Aorta (tissue), 5 donors: ENCODE measurements at regions not wholly inside any gene's neighbourhood (a gene's known extent, or its start where the extent isn't known, plus 50 kb on each side); places are given as distances from the start of the nearest gene placed in this dataset.

ENCODE experiments used
- ATAC-seq: fragments of 200-7000 bp; cut with Tn5 transposase; one replicate; pipeline ENCODE4 v1.9.1; 2022; ENCODE audit warnings: moderate library complexity; ENCODE audit not compliant: low FRiP score
- DNase-seq, 2 donors: peaks; one replicate each; pipeline ENCODE4 v3.0.0-alpha.2; 2020
- H3K27ac ChIP-seq, 2 donors: one replicate each; pipeline ENCODE4 v1.5.1; 2013; ENCODE audit warnings: low read length in 2 of 2, mild to moderate bottlenecking in 2 of 2, moderate library complexity in 2 of 2, control low read depth in 1 of 2, inconsistent platforms in 1 of 2, low read depth in 1 of 2
- H3K27me3 ChIP-seq, 2 donors: one replicate each; pipeline ENCODE4 v1.6.1; 2013; ENCODE audit warnings: control low read depth in 1 of 2, low read length in 1 of 2, mild to moderate bottlenecking in 1 of 2, moderate library complexity in 1 of 2; ENCODE audit not compliant: insufficient read depth in 2 of 2, control insufficient read depth in 1 of 2
- H3K36me3 ChIP-seq, 2 donors: one replicate each; pipeline ENCODE4 v1.6.1; 2013; ENCODE audit warnings: control low read depth in 1 of 2, low read length in 1 of 2, mild to moderate bottlenecking in 1 of 2; ENCODE audit not compliant: insufficient read depth in 2 of 2, control insufficient read depth in 1 of 2
- H3K4me1 ChIP-seq, 2 donors: one replicate each; pipeline ENCODE4 v1.6.1; 2013; ENCODE audit warnings: low read length in 2 of 2, control low read depth in 1 of 2, mild to moderate bottlenecking in 1 of 2, moderate library complexity in 1 of 2; ENCODE audit not compliant: insufficient read depth in 2 of 2, control insufficient read depth in 1 of 2
- H3K4me3 ChIP-seq, 2 donors: one replicate each; pipeline ENCODE4 v1.5.1; 2013; ENCODE audit warnings: low read length in 2 of 2, control low read depth in 1 of 2, mild to moderate bottlenecking in 1 of 2
- H3K9me3 ChIP-seq: one replicate; pipeline ENCODE4 v1.6.1; 2013; ENCODE audit warnings: mild to moderate bottlenecking, low read length; ENCODE audit not compliant: control insufficient read depth
- WGBS, 2 donors: extraction: QIAGEN DNeasy Blood & Tissue Kit; methylation state at CpG; one replicate each; pipeline ENCODE4 v1.1.7; 2013; 5-methylcytosine and 5-hydroxymethylcytosine counted together
- intact Hi-C, 2 donors: fragments of 100-400 bp; cut with DNase I; formaldehyde crosslinking; loops; one replicate each; pipeline versions ENCODE4 v1.14.2 to v1.15.0; 2022
- donor health status: healthy with polysubstance abuse.
- donor health status: Bipolar disorder and iron deficiency.
- donor health status: DM: no; HTN: no; CAD: no.
- donor health status: DM: no; HTN: no; CAD: no.
- donor health status: DM: yes; HTN: yes; CAD: no.

DNA sequence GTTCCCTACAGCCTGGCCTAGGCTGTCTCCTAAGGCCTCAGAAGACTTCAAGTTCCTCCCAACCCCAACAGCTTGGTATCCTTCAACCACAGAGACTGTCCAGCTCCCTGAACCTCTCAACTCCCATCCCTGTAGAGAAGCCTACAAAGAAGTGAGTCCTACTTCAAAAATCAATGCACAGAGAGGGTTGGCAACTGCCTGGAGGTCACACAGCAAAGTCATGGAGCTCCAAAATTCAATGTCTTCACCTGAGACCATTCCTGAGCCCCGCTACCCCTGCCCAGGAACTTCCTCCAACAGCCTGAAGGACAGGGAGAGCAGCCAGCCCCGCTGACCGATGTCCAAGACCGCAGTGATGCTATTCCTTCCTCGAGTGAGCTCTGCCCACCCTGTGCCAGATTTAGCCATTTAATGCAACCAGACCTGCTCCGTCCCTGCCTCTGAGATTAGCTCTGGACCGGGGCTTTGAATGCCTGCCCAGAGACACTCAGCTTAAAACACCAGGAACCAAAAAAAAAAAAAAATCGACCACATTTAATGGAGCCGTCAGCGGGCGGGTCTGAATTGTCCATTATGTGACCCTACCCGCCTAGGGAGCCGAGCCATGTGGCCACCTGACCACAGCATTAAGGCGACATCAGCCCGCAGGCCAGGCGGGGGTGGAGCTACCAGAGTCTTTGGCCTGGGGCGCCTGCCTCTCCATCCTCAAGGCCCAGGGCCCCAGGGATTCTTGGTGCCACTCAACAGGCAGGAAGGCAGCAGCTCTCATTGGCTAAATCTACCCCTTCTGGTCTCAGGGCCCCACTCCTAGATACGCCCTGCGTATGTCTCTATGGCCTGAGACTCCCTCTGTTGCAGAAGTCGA lies 148.6 kb downstream of the SYF2 start:
- Histone ChIP-seq H3K9me3 (no peaks in the 10 kb centered on the region), H3K27ac (no peak overlapping the region), H3K36me3 (no peaks in the 10 kb centered on the region), H3K4me1 (no peaks in the 10 kb centered on the region), H3K4me3 (no peak overlapping the region), H3K27me3 (no peaks in the 10 kb centered on the region)
- DNase-seq = peak; percentile 24 to 40
- ATAC-seq = no peak
- 66 to 73% methylated on average over 20 of the region's 20 CpGs for WGBS, 2 donors
- intact Hi-C loops = no loop called here

DNA sequence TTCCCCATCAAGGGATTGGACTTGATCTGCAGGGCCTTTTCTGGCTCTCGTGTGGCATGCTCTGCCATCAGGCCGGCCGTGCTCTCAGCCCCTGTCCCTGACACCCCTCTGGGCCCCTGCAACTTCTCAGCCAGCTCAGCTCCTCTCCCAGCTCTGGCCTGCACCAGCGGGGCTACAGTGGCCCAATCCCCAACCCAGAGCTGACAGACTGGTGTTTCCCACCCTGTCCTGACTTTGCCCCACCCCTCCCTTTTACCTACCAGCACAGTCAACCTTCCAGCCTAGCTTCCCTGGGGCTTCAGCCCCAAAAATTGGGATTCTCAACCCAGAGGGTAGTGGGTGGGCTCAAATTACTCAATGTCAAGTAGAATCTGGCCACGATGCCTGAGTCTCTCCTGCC lies 149.3 kb downstream of the SYF2 start:
- Histone ChIP-seq H3K27ac (no peak overlapping the region), H3K4me3 (no peak overlapping the region), H3K36me3 (no peaks in the 10 kb centered on the region), H3K9me3 (no peaks in the 10 kb centered on the region), H3K27me3 (no peaks in the 10 kb centered on the region), H3K4me1 (no peaks in the 10 kb centered on the region)
- peak in 1 of 2 donors; percentile 21 for DNase-seq
- no peak for ATAC-seq
- intact Hi-C loops = no loop called here
- WGBS, 2 donors = 87 to 91% methylated on average over 5 of the region's 5 CpGs

GRCh38 chr1:25082216-25082899 lies 149.9 kb downstream of the SYF2 start:
- Histone ChIP-seq H3K27me3 (no peaks in the 10 kb centered on the region), H3K9me3 (no peaks in the 10 kb centered on the region), H3K27ac (no peak overlapping the region), H3K4me3 (no peak overlapping the region), H3K4me1 (no peaks in the 10 kb centered on the region), H3K36me3 (no peaks in the 10 kb centered on the region)
- peak in 1 of 2 donors; percentile 58 for DNase-seq
- intact Hi-C loops = no loop called here
- ATAC-seq = no peak
- 84 to 89% methylated on average over 25 of the region's 25 CpGs for WGBS, 2 donors

GRCh38 chr1:25081496-25081895 lies 150.8 kb downstream of the SYF2 start:
- intact Hi-C loops = no loop called here
- Histone ChIP-seq H3K27ac (no peak overlapping the region), H3K4me1 (no peaks in the 10 kb centered on the region), H3K9me3 (no peaks in the 10 kb centered on the region), H3K36me3 (no peaks in the 10 kb centered on the region), H3K27me3 (no peaks in the 10 kb centered on the region), H3K4me3 (no peak overlapping the region)
- no peak for ATAC-seq
- WGBS, 2 donors = 91 to 95% methylated on average over 2 of the region's 2 CpGs
- DNase-seq = peak in 1 of 2 donors; percentile 43

GRCh38 chr1:25080294-25081209 lies 150.5 kb upstream of the RUNX3 start:
- no peak for ATAC-seq

GRCh38 chr1:25079048-25079447 lies 149.0 kb upstream of the RUNX3 start:
- H3K36me3 ChIP-seq = no peaks in the 10 kb centered on the region
- H3K27ac ChIP-seq = no peak overlapping the region
- no peak overlapping the region for H3K4me3 ChIP-seq
- no peaks in the 10 kb centered on the region for H3K4me1 ChIP-seq
- DNase-seq = no peak
- no peaks in the 10 kb centered on the region for H3K9me3 ChIP-seq
- H3K27me3 ChIP-seq = no peaks in the 10 kb centered on the region
- no peak for ATAC-seq
- intact Hi-C loops = no loop called here

More at GRCh38 chr1:25080294-25081209, 150.5 kb upstream of the RUNX3 start:
- Histone ChIP-seq H3K36me3 (no peaks in the 10 kb centered on the region), H3K9me3 (no peaks in the 10 kb centered on the region), H3K4me3 (no peak overlapping the region), H3K27me3 (no peaks in the 10 kb centered on the region), H3K27ac (no peak overlapping the region), H3K4me1 (no peaks in the 10 kb centered on the region)
- WGBS, 2 donors = 81 to 85% methylated on average over 8 of the region's 8 CpGs
- peak in 1 of 2 donors; percentile 64 for DNase-seq
- intact Hi-C loops = no loop called here

- Histone ChIP-seq H3K27me3 (no peaks in the 10 kb centered on the region), H3K27ac (no peak overlapping the region), H3K9me3 (no peaks in the 10 kb centered on the region), H3K4me1 (no peaks in the 10 kb centered on the region), H3K36me3 (no peaks in the 10 kb centered on the region), H3K4me3 (no peak overlapping the region)
- DNase-seq = peak in 1 of 2 donors; percentile 52
- 87 to 90% methylated on average over 13 of the region's 13 CpGs for WGBS, 2 donors
- intact Hi-C loops = no loop called here
- ATAC-seq = no peak
These were observed 144.5 kb upstream of the RUNX3 start for GRCh38 chr1:25074351-25075227.
